ENCODE measurements at regions not wholly inside any gene's neighbourhood (a gene's known extent, or its start where the extent isn't known, plus 50 kb on each side); places are given as distances from the start of the nearest gene placed in this dataset.

- no peak for DNase-seq (ENCODE audit: low read depth in 2 of 2)
Observed at GRCh38 chr20:37643400-37643799, 50.4 kb upstream of the CTNNBL1 start.

- no peak for DNase-seq (ENCODE audit: low read depth in 2 of 2)
Observed at GRCh38 chr20:37642246-37642645, 51.6 kb upstream of the CTNNBL1 start.

GRCh38 chr20:37640600-37641561 is 52.9 kb upstream of the CTNNBL1 start:
- peak; percentile 36 to 45 for DNase-seq (ENCODE audit: low read depth in 2 of 2)

GRCh38 chr20:37638527-37638926 is 55.3 kb upstream of the CTNNBL1 start:
- no peak for DNase-seq (ENCODE audit: low read depth in 2 of 2)

- DNase-seq (ENCODE audit: low read depth in 2 of 2): no peak
Observed at GRCh38 chr20:37636977-37637376, 56.9 kb upstream of the CTNNBL1 start.

- no peak for DNase-seq (ENCODE audit: low read depth in 2 of 2)
Observed at GRCh38 chr20:37636212-37636975, 57.4 kb upstream of the CTNNBL1 start.

GRCh38 chr20:37630993-37631392 is 62.8 kb upstream of the CTNNBL1 start:
- no peak for DNase-seq (ENCODE audit: low read depth in 2 of 2)

- DNase-seq (ENCODE audit: low read depth in 2 of 2): no peak
Observed at GRCh38 chr20:37630166-37630565, 63.7 kb upstream of the CTNNBL1 start.

- no peak for DNase-seq (ENCODE audit: low read depth in 2 of 2)
Observed at GRCh38 chr20:37627767-37628130, 66.1 kb upstream of the CTNNBL1 start.

GRCh38 chr20:37627060-37627766 is 66.6 kb upstream of the CTNNBL1 start:
- DNase-seq (ENCODE audit: low read depth in 2 of 2): peak; percentile 68 to 75

GRCh38 chr20:37624963-37625362 is 68.9 kb upstream of the CTNNBL1 start:
- no peak for DNase-seq (ENCODE audit: low read depth in 2 of 2)

GRCh38 chr20:37622728-37623127 is 71.1 kb upstream of the CTNNBL1 start:
- DNase-seq (ENCODE audit: low read depth in 2 of 2): no peak

GRCh38 chr20:37619496-37619895 is 74.3 kb upstream of the CTNNBL1 start:
- no peak for DNase-seq (ENCODE audit: low read depth in 2 of 2)

GRCh38 chr20:37616110-37616425 is 77.8 kb upstream of the CTNNBL1 start:
- DNase-seq (ENCODE audit: low read depth in 2 of 2): no peak

- peak; percentile 4 to 54 for DNase-seq (ENCODE audit: low read depth in 2 of 2)
Observed at GRCh38 chr20:37615340-37616109, 78.3 kb upstream of the CTNNBL1 start.

- no peak for DNase-seq (ENCODE audit: low read depth in 2 of 2)
Observed at GRCh38 chr20:37611852-37612251, 82.0 kb upstream of the CTNNBL1 start.

- DNase-seq (ENCODE audit: low read depth in 2 of 2): no peak
Observed at GRCh38 chr20:37611346-37611745, 82.5 kb upstream of the CTNNBL1 start.

GRCh38 chr20:37610203-37610798 is 82.6 kb upstream of the BLCAP start:
- DNase-seq (ENCODE audit: low read depth in 2 of 2): no peak

GRCh38 chr20:37602634-37603033 is 75.0 kb upstream of the BLCAP start:
- no peak for DNase-seq (ENCODE audit: low read depth in 2 of 2)

- no peak for DNase-seq (ENCODE audit: low read depth in 2 of 2)
Observed at GRCh38 chr20:37600486-37600885, 72.8 kb upstream of the BLCAP start.

Data from lung microvascular endothelial cell (primary cell).